ENCODE measurements at regions not wholly inside any gene's neighbourhood (a gene's known extent, or its start where the extent isn't known, plus 50 kb on each side); places are given as distances from the start of the nearest gene placed in this dataset.
A peak's percentile ranks its signal among the peaks of the same experiment; 100 is the strongest.

DNA sequence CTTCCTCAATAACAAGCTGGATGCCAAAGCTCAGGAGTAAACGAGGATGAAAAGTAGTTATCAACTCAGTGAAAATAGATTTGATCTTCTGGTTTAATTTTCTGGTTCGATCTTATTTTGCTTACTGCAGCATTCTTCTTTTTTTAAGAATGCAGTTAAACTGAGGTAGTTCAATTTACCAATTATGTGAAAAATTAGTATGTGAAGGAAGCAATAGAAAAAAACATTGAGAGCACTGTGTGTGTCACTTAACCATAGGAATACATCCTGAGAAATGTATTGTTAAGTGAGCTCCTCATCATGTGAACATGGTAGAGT is 111.4 kb upstream of the TSPAN8 start:
- Histone ChIP-seq H2AFZ (replicated peaks; ENCODE audit: low read length, poor library complexity) (no peak overlapping the region), H3K14ac (replicated peaks; ENCODE audit: low read depth, low read length) (no peak overlapping the region), H3K9me1 (ENCODE audit: insufficient read depth, low read length) (no peaks in the 10 kb centered on the region), H2AK9ac (replicated peaks; ENCODE audit: low read depth, low read length, poor library complexity) (no peak overlapping the region), H3K4me2 (ENCODE audit: low read depth, low read length) (no peak overlapping the region), H3K27me3 (ENCODE audit: control insufficient read depth, insufficient read depth, low read length) (no peaks in the 10 kb centered on the region), H4K20me1 (ENCODE audit: insufficient read depth, low read length) (no peaks in the 10 kb centered on the region), H3K27ac (ENCODE audit: insufficient read depth, low read length) (no peak overlapping the region), H3K9ac (ENCODE audit: low read depth, low read length) (no peak overlapping the region), H3K4ac (ENCODE audit: low read depth, low read length) (no peak overlapping the region), H4K8ac (ENCODE audit: low read depth in 2 of 2, low read length in 2 of 2) (no peak overlapping the region), H2BK20ac (ENCODE audit: low read depth, low read length) (no peak overlapping the region), H3K56ac (ENCODE audit: extremely low read depth, insufficient read depth, low read length) (no peak overlapping the region), H2BK120ac (ENCODE audit: low read depth, low read length) (no peak overlapping the region), H3K18ac (ENCODE audit: low read depth, low read length) (no peak overlapping the region), H3K23ac (ENCODE audit: low read depth, low read length) (no peak overlapping the region), H2BK5ac (ENCODE audit: low read depth, low read length, poor library complexity, severe bottlenecking) (no peak overlapping the region), H3K36me3 (ENCODE audit: control insufficient read depth, insufficient read depth, low read length) (no peaks in the 10 kb centered on the region), H3K9me3 (ENCODE audit: control insufficient read depth, insufficient read depth, low read length) (peaks cover 2% of the 10 kb centered on the region; the same call in 1 of the 2 replicates), H3K4me3 (ENCODE audit: insufficient read depth, low read depth, low read length) (no peak overlapping the region), H4K5ac (ENCODE audit: low read depth, low read length) (no peak overlapping the region), H4K91ac (ENCODE audit: insufficient read depth, low read depth, low read length) (no peak overlapping the region), H3K79me1 (ENCODE audit: low read depth in 1 of 2, low read length in 2 of 2) (no peaks in the 10 kb centered on the region), H2BK15ac (ENCODE audit: low read depth, low read length) (no peak overlapping the region), H2AK5ac (ENCODE audit: low read depth, low read length) (no peak overlapping the region), H3K4me1 (ENCODE audit: control insufficient read depth, insufficient read depth, low read length) (no peaks in the 10 kb centered on the region)
- DNase-seq (no peak), ATAC-seq (ENCODE audit: low read depth) (no peak)
- no CpG with 5 or more reads among the region's 2 CpGs for WGBS, 2 experiments (ENCODE audit: extremely low coverage in 2 of 2, insufficient read length in 1 of 2)
- BruUV-seq (replicated peaks) = no TSS peak
- ChIA-PET CTCF (no interaction called here), POLR2A (ENCODE audit: unreplicated experiment) (no interaction called here)
- in situ Hi-C loops (cut with MboI; ENCODE audit: low sequenced_read_pairs) = no loop called here
- dilution Hi-C loops (cut with HindIII; ENCODE audit: low sequenced_read_pairs, unreplicated experiment) = no loop called here
- TF ChIP-seq MAZ (IDR thresholded peaks at IDR 0.05; ENCODE audit: borderline replicate concordance, low read depth, low read length) = no peak
- peak; percentile 35; the same call in 1 of the 2 replicates for TF ChIP-seq MAFK (IDR thresholded peaks at IDR 0.05; ENCODE audit: low read depth, low read length)
- intact Hi-C loops (cut with micrococcal nuclease) = no loop called here

All from IMR-90 (cell line).